Liver (tissue), 8 donors: ENCODE measurements at regions not wholly inside any gene's neighbourhood (a gene's known extent, or its start where the extent isn't known, plus 50 kb on each side); places are given as distances from the start of the nearest gene placed in this dataset.

ENCODE experiments used
- DNase-seq: peaks from one replicate; pipeline ENCODE4 v3.0.0-alpha.2; 2017; ENCODE audit warnings: low spot score
- H3K27ac ChIP-seq, 2 donors: one replicate each; pipeline ENCODE4 v1.7.0; 2013; ENCODE audit warnings: inconsistent platforms in 2 of 2, low read length in 2 of 2, control low read depth in 1 of 2, low read depth in 1 of 2, mild to moderate bottlenecking in 1 of 2
- H3K27me3 ChIP-seq, 4 donors: one replicate each; pipeline versions ENCODE4 v1.6.1 to v1.7.0; 2013; ENCODE audit warnings: low read length in 3 of 4, inconsistent platforms in 1 of 4, mild to moderate bottlenecking in 1 of 4, moderate library complexity in 1 of 4; ENCODE audit not compliant: control insufficient read depth in 4 of 4, insufficient read depth in 4 of 4
- H3K36me3 ChIP-seq, 4 donors: one replicate each; pipeline versions ENCODE4 v1.6.1 to v1.7.0; 2013; ENCODE audit warnings: low read length in 3 of 4, mild to moderate bottlenecking in 3 of 4, low read depth in 1 of 4, moderate library complexity in 1 of 4; ENCODE audit not compliant: control insufficient read depth in 4 of 4, insufficient read depth in 3 of 4
- H3K4me1 ChIP-seq, 4 donors: one replicate each; pipeline versions ENCODE4 v1.6.1 to v1.7.0; 2013; ENCODE audit warnings: low read length in 3 of 4, mild to moderate bottlenecking in 3 of 4, moderate library complexity in 1 of 4; ENCODE audit not compliant: control insufficient read depth in 4 of 4, insufficient read depth in 4 of 4
- H3K4me3 ChIP-seq, 3 donors: one replicate each; pipeline versions ENCODE4 v1.6.1 to v1.7.0; 2013; ENCODE audit warnings: low read length in 3 of 3, control low read depth in 1 of 3, low read depth in 1 of 3, mild to moderate bottlenecking in 1 of 3
- H3K9ac ChIP-seq, 2 donors: one replicate each; pipeline ENCODE4 v1.7.0; 2013; ENCODE audit warnings: low read length in 2 of 2, mild to moderate bottlenecking in 2 of 2, moderate library complexity in 2 of 2, control low read depth in 1 of 2, low read depth in 1 of 2
- H3K9me3 ChIP-seq, 4 donors: one replicate each; pipeline versions ENCODE4 v1.6.1 to v1.7.0; 2013; ENCODE audit warnings: low read length in 3 of 4; ENCODE audit not compliant: control insufficient read depth in 4 of 4
- EGR1 ChIP-seq, 2 donors: IDR thresholded peaks; 2 replicates each; pipeline ENCODE4 v1.6.1; 2016 to 2018; ENCODE audit warnings: antibody characterized with exemption in 2 of 2, low read depth in 2 of 2
- FOXA1 ChIP-seq: IDR thresholded peaks from 2 replicates; pipeline ENCODE4 v1.6.1; 2016; ENCODE audit warnings: antibody characterized with exemption
- FOXA2 ChIP-seq: IDR thresholded peaks from 2 replicates; pipeline ENCODE4 v1.6.1; 2016; ENCODE audit warnings: antibody characterized with exemption
- GABPA ChIP-seq, 2 donors: IDR thresholded peaks in 1 of 2; conservative IDR thresholded peaks in 1 of 2; 2 replicates each; pipeline ENCODE4 v1.6.1; 2016; ENCODE audit warnings: antibody characterized with exemption in 2 of 2, mild to moderate bottlenecking in 1 of 2, moderate library complexity in 1 of 2
- HNF4A ChIP-seq, 2 donors: conservative IDR thresholded peaks; 2 replicates each; pipeline ENCODE4 v1.6.1; 2016; ENCODE audit warnings: antibody characterized with exemption in 2 of 2, mild to moderate bottlenecking in 2 of 2
- HNF4G ChIP-seq: IDR thresholded peaks from 2 replicates; pipeline ENCODE4 v1.6.1; 2016; ENCODE audit warnings: antibody characterized with exemption
- JUND ChIP-seq, 2 donors: IDR thresholded peaks; 2 replicates each; pipeline ENCODE4 v1.6.1; 2016; ENCODE audit warnings: antibody characterized with exemption in 2 of 2
- NR2F2 ChIP-seq: IDR thresholded peaks from 2 replicates; pipeline ENCODE4 v1.6.1; 2016; ENCODE audit warnings: antibody characterized with exemption
- RAD21 ChIP-seq, 2 donors: IDR thresholded peaks; 2 replicates each; pipeline ENCODE4 v1.6.1; 2016; ENCODE audit warnings: antibody characterized with exemption in 2 of 2, mild to moderate bottlenecking in 2 of 2
- RXRA ChIP-seq, 2 donors: IDR thresholded peaks; 2 replicates each; pipeline ENCODE4 v1.6.1; 2017 to 2018; ENCODE audit warnings: antibody characterized with exemption in 2 of 2, mild to moderate bottlenecking in 1 of 2
- SP1 ChIP-seq: IDR thresholded peaks from 2 replicates; pipeline ENCODE4 v1.6.1; 2018; ENCODE audit warnings: antibody characterized with exemption, mild to moderate bottlenecking
- TAF1 ChIP-seq: conservative IDR thresholded peaks from 2 replicates; pipeline ENCODE4 v1.6.1; 2016; ENCODE audit warnings: antibody characterized with exemption, mild to moderate bottlenecking
- YY1 ChIP-seq: IDR thresholded peaks from 2 replicates; pipeline ENCODE4 v1.6.1; 2016; ENCODE audit warnings: antibody characterized with exemption, mild to moderate bottlenecking
- WGBS: extraction: QIAGEN DNeasy Blood & Tissue Kit; methylation state at CpG from one replicate; pipeline ENCODE4 v1.1.7; 2013; 5-methylcytosine and 5-hydroxymethylcytosine counted together
- TF ChIP-seq, protein P1 (sequence below): IDR thresholded peaks from 2 replicates; pipeline ENCODE4 v1.6.1; 2016; ENCODE audit warnings: antibody characterized with exemption
- TF ChIP-seq, protein P2 (sequence below): fragments of 150-350 bp; IDR thresholded peaks from 2 replicates; pipeline ENCODE4 v1.5.1; 2017; ENCODE audit warnings: improper control_type of control experiment, low read depth, low read length; ENCODE audit not compliant: missing input control
- TF ChIP-seq, protein P3 (sequence below): IDR thresholded peaks from 2 replicates; pipeline ENCODE4 v1.6.1; 2016; ENCODE audit warnings: antibody characterized with exemption
- TF ChIP-seq, protein P4 (sequence below): IDR thresholded peaks from 2 replicates; pipeline ENCODE4 v1.6.1; 2016; ENCODE audit warnings: antibody characterized with exemption
- TF ChIP-seq, protein P5 (sequence below): IDR thresholded peaks from 2 replicates; pipeline ENCODE4 v1.6.1; 2016; ENCODE audit warnings: antibody characterized with exemption, mild to moderate bottlenecking
- donor health status: healthy.
- donor health status: healthy.
- donor health status: healthy.
- donor health status: healthy.
- donor health status: healthy.

DNA sequence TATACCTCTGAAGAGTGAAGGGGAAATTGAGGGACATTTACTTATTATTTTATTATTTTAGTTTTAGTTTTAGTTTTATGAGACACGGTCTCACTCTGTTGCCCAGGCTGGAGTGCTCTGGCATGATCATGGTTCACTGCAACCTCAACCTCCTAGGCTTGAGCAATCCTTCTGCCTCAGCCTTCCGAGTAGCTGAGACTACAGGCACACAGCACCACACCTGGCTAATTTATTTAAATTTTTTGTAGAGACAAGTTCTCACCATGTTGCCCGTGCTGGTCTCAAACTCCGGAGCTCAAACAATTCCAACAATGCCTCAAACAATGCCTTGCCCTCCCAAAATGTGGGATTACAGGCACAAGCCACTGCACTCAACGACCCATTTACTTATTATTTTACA lies 68.4 kb upstream of the BMP2K start:
- H3K4me3 ChIP-seq = no peak overlapping the region
- no peak for DNase-seq
- H3K9ac ChIP-seq = no peak overlapping the region
- H3K4me1 ChIP-seq = no peaks in the 10 kb centered on the region
- H3K9me3 ChIP-seq = peaks cover 0 to 9% (median 2%) of the 10 kb centered on the region in 4 donors
- WGBS = 88% methylated on average over 5 of the region's 5 CpGs
- no peaks in the 10 kb centered on the region for H3K27me3 ChIP-seq
- TF ChIP-seq FOXA1 (no peak), JUND (IDR thresholded peaks at IDR 0.05) (no peak), GABPA (IDR thresholded peaks at IDR 0.05 in 1 of 2, conservative IDR thresholded peaks at IDR 0.05 in 1 of 2) (no peak)
- TF ChIP-seq, protein P1, sequence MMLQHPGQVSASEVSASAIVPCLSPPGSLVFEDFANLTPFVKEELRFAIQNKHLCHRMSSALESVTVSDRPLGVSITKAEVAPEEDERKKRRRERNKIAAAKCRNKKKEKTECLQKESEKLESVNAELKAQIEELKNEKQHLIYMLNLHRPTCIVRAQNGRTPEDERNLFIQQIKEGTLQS = no peak
- TF ChIP-seq, protein P2, sequence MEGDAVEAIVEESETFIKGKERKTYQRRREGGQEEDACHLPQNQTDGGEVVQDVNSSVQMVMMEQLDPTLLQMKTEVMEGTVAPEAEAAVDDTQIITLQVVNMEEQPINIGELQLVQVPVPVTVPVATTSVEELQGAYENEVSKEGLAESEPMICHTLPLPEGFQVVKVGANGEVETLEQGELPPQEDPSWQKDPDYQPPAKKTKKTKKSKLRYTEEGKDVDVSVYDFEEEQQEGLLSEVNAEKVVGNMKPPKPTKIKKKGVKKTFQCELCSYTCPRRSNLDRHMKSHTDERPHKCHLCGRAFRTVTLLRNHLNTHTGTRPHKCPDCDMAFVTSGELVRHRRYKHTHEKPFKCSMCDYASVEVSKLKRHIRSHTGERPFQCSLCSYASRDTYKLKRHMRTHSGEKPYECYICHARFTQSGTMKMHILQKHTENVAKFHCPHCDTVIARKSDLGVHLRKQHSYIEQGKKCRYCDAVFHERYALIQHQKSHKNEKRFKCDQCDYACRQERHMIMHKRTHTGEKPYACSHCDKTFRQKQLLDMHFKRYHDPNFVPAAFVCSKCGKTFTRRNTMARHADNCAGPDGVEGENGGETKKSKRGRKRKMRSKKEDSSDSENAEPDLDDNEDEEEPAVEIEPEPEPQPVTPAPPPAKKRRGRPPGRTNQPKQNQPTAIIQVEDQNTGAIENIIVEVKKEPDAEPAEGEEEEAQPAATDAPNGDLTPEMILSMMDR = no peak
- H3K36me3 ChIP-seq = no peaks in the 10 kb centered on the region
- no peak overlapping the region for H3K27ac ChIP-seq

DNA sequence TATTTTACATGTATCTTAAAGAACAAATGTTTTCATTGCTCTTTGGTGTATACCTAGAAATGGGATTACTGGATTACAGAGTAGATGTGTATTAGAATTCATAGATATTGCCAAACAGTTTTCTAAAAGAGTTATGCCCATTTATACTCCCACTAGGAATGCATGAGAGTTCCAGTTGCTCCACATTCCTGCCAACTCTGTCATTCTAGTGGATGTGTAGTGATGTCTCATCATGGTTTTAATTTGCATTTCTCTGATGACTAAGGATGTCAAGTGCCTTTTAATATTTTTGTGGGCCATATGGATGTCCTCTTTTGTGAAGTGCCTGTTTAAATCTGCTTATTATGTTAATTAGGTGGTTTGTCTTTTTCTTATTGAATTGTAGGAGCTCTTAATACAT lies 65.6 kb upstream of the BMP2K start:
- no peak for TF ChIP-seq GABPA (IDR thresholded peaks at IDR 0.05 in 1 of 2, conservative IDR thresholded peaks at IDR 0.05 in 1 of 2)
- no peaks in the 10 kb centered on the region for H3K4me1 ChIP-seq
- no peak overlapping the region for H3K27ac ChIP-seq
- H3K36me3 ChIP-seq = no peaks in the 10 kb centered on the region
- H3K9me3 ChIP-seq = no peaks in the 10 kb centered on the region
- H3K27me3 ChIP-seq = no peaks in the 10 kb centered on the region
- DNase-seq = no peak
- no peak overlapping the region for H3K9ac ChIP-seq
- H3K4me3 ChIP-seq = no peak overlapping the region

DNA sequence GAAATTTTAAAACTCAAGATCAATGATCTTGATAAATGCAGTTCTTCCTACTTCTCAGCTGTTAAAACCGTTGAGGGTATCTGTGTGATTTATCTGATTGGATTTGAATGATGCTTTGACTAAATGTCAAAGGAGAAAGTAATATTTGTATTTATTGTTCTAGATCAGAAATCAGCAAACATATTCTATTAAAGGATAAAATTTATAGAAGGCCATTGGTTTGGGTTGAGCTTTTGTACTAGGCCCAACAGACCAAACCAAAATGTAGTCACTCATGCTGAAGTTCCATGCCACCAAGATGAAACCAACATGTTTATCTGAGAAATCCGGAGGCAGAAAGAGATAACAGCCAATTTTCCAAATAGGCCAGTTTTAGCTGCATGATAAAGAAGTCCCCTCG lies 64.5 kb upstream of the BMP2K start:
- H3K27me3 ChIP-seq = no peaks in the 10 kb centered on the region
- H3K27ac ChIP-seq = no peak overlapping the region
- H3K4me3 ChIP-seq = no peak overlapping the region
- 79% methylated on average over 3 of the region's 3 CpGs for WGBS
- H3K9ac ChIP-seq = no peak overlapping the region
- H3K9me3 ChIP-seq = no peaks in the 10 kb centered on the region
- no peaks in the 10 kb centered on the region for H3K36me3 ChIP-seq
- TF ChIP-seq JUND (IDR thresholded peaks at IDR 0.05) (no peak), FOXA1 (no peak), EGR1 (IDR thresholded peaks at IDR 0.05; ENCODE audit: low read depth in 2 of 2) (no peak), RXRA (IDR thresholded peaks at IDR 0.05) (no peak), SP1 (no peak), GABPA (IDR thresholded peaks at IDR 0.05 in 1 of 2, conservative IDR thresholded peaks at IDR 0.05 in 1 of 2) (no peak), NR2F2 (no peak), HNF4A (conservative IDR thresholded peaks at IDR 0.05) (no peak), FOXA2 (no peak), YY1 (no peak), RAD21 (IDR thresholded peaks at IDR 0.05) (no peak), TAF1 (no peak), HNF4G (no peak)
- TF ChIP-seq, protein P2 = no peak
- TF ChIP-seq, protein P3, sequence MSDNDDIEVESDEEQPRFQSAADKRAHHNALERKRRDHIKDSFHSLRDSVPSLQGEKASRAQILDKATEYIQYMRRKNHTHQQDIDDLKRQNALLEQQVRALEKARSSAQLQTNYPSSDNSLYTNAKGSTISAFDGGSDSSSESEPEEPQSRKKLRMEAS = no peak
- TF ChIP-seq, protein P1 = no peak
- TF ChIP-seq, protein P4, sequence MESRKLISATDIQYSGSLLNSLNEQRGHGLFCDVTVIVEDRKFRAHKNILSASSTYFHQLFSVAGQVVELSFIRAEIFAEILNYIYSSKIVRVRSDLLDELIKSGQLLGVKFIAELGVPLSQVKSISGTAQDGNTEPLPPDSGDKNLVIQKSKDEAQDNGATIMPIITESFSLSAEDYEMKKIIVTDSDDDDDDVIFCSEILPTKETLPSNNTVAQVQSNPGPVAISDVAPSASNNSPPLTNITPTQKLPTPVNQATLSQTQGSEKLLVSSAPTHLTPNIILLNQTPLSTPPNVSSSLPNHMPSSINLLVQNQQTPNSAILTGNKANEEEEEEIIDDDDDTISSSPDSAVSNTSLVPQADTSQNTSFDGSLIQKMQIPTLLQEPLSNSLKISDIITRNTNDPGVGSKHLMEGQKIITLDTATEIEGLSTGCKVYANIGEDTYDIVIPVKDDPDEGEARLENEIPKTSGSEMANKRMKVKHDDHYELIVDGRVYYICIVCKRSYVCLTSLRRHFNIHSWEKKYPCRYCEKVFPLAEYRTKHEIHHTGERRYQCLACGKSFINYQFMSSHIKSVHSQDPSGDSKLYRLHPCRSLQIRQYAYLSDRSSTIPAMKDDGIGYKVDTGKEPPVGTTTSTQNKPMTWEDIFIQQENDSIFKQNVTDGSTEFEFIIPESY = no peak
- TF ChIP-seq, protein P5, sequence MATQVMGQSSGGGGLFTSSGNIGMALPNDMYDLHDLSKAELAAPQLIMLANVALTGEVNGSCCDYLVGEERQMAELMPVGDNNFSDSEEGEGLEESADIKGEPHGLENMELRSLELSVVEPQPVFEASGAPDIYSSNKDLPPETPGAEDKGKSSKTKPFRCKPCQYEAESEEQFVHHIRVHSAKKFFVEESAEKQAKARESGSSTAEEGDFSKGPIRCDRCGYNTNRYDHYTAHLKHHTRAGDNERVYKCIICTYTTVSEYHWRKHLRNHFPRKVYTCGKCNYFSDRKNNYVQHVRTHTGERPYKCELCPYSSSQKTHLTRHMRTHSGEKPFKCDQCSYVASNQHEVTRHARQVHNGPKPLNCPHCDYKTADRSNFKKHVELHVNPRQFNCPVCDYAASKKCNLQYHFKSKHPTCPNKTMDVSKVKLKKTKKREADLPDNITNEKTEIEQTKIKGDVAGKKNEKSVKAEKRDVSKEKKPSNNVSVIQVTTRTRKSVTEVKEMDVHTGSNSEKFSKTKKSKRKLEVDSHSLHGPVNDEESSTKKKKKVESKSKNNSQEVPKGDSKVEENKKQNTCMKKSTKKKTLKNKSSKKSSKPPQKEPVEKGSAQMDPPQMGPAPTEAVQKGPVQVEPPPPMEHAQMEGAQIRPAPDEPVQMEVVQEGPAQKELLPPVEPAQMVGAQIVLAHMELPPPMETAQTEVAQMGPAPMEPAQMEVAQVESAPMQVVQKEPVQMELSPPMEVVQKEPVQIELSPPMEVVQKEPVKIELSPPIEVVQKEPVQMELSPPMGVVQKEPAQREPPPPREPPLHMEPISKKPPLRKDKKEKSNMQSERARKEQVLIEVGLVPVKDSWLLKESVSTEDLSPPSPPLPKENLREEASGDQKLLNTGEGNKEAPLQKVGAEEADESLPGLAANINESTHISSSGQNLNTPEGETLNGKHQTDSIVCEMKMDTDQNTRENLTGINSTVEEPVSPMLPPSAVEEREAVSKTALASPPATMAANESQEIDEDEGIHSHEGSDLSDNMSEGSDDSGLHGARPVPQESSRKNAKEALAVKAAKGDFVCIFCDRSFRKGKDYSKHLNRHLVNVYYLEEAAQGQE = no peak
- no peak for DNase-seq
- H3K4me1 ChIP-seq = no peaks in the 10 kb centered on the region
